PFSK-1 (cell line): ENCODE measurements at regions not wholly inside any gene's neighbourhood (a gene's known extent, or its start where the extent isn't known, plus 50 kb on each side); places are given as distances from the start of the nearest gene placed in this dataset.

Experiments used
- SIN3A ChIP-seq: IDR thresholded peaks from 2 replicates; pipeline ENCODE4 v1.6.1; 2012; ENCODE audit warnings: mild to moderate bottlenecking, low read length, moderate library complexity, borderline replicate concordance; ENCODE audit not compliant: insufficient read depth
- TAF1 ChIP-seq: IDR thresholded peaks from 2 replicates; pipeline ENCODE4 v1.6.1; 2012; ENCODE audit warnings: low read length, control low read depth, borderline replicate concordance; ENCODE audit not compliant: insufficient read depth

DNA sequence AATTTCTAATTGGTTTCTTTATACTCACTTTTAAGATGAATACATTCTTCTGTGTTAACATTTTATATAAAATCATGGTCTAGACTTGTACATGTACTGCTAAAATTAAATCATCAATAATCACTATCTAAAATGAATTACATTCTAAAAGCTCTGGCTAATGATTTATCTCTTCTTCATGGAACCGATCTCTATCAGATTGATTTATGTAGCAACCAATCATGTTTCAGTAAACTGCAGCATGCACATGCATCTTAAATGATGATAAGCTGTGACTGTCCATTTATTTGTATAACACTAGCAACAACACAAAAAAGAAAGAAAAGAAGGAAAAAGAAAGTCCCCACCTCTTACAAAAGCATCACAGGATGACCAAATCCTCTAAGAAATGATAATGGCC, 669.2 kb downstream of the NR2F1-AS1 start:
- TF ChIP-seq TAF1 (no peak), SIN3A (no peak)
